PC-3 (cell line): ENCODE measurements at regions not wholly inside any gene's neighbourhood (a gene's known extent, or its start where the extent isn't known, plus 50 kb on each side); places are given as distances from the start of the nearest gene placed in this dataset.

ENCODE experiments used
- EZH2phosphoT487 ChIP-seq: fragments of 300-600 bp; sonication (generic); IDR thresholded peaks from 2 replicates; pipeline ENCODE4 v1.6.1; 2018; ENCODE audit warnings: mild to moderate bottlenecking, antibody characterized with exemption, low read length, borderline replicate concordance
- TF ChIP-seq, protein P1 (sequence below): fragments of 300-600 bp; sonication (generic); conservative IDR thresholded peaks from 2 replicates; pipeline ENCODE4 v1.5.1; 2017; ENCODE audit warnings: antibody characterized with exemption, low read depth, mild to moderate bottlenecking, low read length

DNA sequence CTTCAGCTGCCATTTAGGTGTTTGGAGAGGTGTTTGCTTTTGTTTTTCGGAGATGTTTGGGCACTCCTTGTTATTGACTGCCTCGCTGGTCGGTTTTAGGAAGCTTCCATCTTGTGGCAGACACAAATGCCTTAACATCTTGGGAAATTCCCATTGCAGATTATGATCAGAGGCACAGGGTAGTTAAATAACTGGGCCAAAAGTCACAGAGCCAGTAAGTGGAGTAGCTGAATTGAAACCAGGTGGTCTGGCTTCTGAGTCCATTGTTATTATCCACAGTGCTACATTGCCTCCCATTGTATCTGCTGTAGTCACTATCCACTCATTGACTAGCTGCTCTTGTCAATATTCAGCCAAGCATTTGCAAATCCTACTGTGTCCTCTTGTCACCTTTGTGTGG is 138.2 kb upstream of the PLPP4 start:
- TF ChIP-seq, protein P1, sequence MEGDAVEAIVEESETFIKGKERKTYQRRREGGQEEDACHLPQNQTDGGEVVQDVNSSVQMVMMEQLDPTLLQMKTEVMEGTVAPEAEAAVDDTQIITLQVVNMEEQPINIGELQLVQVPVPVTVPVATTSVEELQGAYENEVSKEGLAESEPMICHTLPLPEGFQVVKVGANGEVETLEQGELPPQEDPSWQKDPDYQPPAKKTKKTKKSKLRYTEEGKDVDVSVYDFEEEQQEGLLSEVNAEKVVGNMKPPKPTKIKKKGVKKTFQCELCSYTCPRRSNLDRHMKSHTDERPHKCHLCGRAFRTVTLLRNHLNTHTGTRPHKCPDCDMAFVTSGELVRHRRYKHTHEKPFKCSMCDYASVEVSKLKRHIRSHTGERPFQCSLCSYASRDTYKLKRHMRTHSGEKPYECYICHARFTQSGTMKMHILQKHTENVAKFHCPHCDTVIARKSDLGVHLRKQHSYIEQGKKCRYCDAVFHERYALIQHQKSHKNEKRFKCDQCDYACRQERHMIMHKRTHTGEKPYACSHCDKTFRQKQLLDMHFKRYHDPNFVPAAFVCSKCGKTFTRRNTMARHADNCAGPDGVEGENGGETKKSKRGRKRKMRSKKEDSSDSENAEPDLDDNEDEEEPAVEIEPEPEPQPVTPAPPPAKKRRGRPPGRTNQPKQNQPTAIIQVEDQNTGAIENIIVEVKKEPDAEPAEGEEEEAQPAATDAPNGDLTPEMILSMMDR: no peak
- TF ChIP-seq EZH2phosphoT487: no peak
